Peyer's patch (tissue), 4 donors: ENCODE measurements at regions not wholly inside any gene's neighbourhood (a gene's known extent, or its start where the extent isn't known, plus 50 kb on each side); places are given as distances from the start of the nearest gene placed in this dataset.

ENCODE experiments used
- CTCF ChIP-seq, 6 experiments: fragments of 450-650 bp in 4 of 6; fragments of 200-600 bp in 2 of 6; sonication (generic) in 1 of 6; IDR thresholded peaks; one replicate each; pipeline ENCODE4 v1.5.1; 2017 to 2019; ENCODE audit warnings: antibody characterized with exemption in 6 of 6, mild to moderate bottlenecking in 3 of 6, moderate library complexity in 1 of 6
- POLR2A ChIP-seq, 2 donors: fragments of 450-650 bp; IDR thresholded peaks; one replicate each; pipeline ENCODE4 v1.5.1; 2017; ENCODE audit warnings: antibody characterized with exemption in 2 of 2, mild to moderate bottlenecking in 2 of 2, moderate library complexity in 2 of 2

- TF ChIP-seq CTCF (IDR thresholded peaks at IDR 0.05) = no peak
- no peak for TF ChIP-seq POLR2A (IDR thresholded peaks at IDR 0.05)
Measured at GRCh38 chr9:87229108-87229507, 268.6 kb upstream of the DAPK1 start.
